Nephron (organoid): ENCODE measurements at regions not wholly inside any gene's neighbourhood (a gene's known extent, or its start where the extent isn't known, plus 50 kb on each side); places are given as distances from the start of the nearest gene placed in this dataset.
"Not testable (repeated sequence)": the region's sequence is repeated elsewhere in the genome, so short reads cannot be mapped to it uniquely, and the experiment has no call there.

Experiments
- H3K27ac Mint-ChIP-seq, 3 experiments: 2 replicates each; pipeline ENCODE4 v1.8.0; 2020; ENCODE audit warnings: mixed read lengths in 3 of 3, mild to moderate bottlenecking in 2 of 3, moderate library complexity in 1 of 3
- H3K27me3 Mint-ChIP-seq: 2 replicates; pipeline ENCODE4 v1.8.0; 2021; ENCODE audit warnings: low read depth, mild to moderate bottlenecking, moderate library complexity, mixed read lengths
- H3K36me3 Mint-ChIP-seq: 2 replicates; pipeline ENCODE4 v1.8.0; 2020; ENCODE audit warnings: low read depth, mixed read lengths
- H3K4me1 Mint-ChIP-seq: 2 replicates; pipeline ENCODE4 v1.8.0; 2020; ENCODE audit warnings: mixed read lengths
- H3K4me3 Mint-ChIP-seq, 3 experiments: 2 replicates each; pipeline ENCODE4 v1.8.0; 2020; ENCODE audit warnings: mild to moderate bottlenecking in 3 of 3, mixed read lengths in 3 of 3, moderate library complexity in 2 of 3
- H3K9me3 Mint-ChIP-seq: 2 replicates; pipeline ENCODE4 v1.8.0; 2020; ENCODE audit warnings: mixed read lengths

GRCh38 chr3:125918866-125919265 lies 50.1 kb upstream of the ROPN1B start:
- H3K4me3 Mint-ChIP-seq: peak overlapping the region; percentile 15 to 59 (median 41)
- not testable (repeated sequence) for H3K9me3 Mint-ChIP-seq, H3K27me3 Mint-ChIP-seq, H3K36me3 Mint-ChIP-seq, H3K27ac Mint-ChIP-seq
- H3K4me1 Mint-ChIP-seq: peaks cover 21% of the 10 kb centered on the region
